ENCODE measurements at regions not wholly inside any gene's neighbourhood (a gene's known extent, or its start where the extent isn't known, plus 50 kb on each side); places are given as distances from the start of the nearest gene placed in this dataset.

DNA sequence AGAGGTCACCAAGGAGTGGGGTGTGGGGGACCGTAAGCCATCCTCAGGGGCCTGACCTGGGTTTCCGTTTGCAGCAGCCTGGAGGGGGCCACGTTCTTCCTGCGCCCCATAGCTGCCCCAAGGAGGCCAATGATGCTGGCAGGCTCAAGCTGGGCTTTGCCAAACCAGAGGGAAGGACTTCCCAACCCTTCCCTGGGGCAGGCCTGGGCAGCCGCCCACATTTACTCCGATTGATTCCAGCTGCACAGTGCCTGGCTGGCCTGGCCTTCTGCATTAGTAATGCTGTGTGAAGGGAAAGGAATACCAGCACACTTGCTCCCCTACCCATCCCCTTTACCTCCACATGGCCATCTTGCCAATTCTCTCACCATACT is 360.6 kb upstream of the SLC14A2 start (continued):
- TF ChIP-seq ZNF654 (tag by site-specific recombination; IDR thresholded peaks at IDR 0.05; ENCODE audit: low read depth) (no peak), SETDB1 (IDR thresholded peaks at IDR 0.05; ENCODE audit: insufficient read length, low read length) (no peak), ZNF114 (tag by site-specific recombination; IDR thresholded peaks at IDR 0.05) (no peak)
- TF ChIP-seq, protein P1, sequence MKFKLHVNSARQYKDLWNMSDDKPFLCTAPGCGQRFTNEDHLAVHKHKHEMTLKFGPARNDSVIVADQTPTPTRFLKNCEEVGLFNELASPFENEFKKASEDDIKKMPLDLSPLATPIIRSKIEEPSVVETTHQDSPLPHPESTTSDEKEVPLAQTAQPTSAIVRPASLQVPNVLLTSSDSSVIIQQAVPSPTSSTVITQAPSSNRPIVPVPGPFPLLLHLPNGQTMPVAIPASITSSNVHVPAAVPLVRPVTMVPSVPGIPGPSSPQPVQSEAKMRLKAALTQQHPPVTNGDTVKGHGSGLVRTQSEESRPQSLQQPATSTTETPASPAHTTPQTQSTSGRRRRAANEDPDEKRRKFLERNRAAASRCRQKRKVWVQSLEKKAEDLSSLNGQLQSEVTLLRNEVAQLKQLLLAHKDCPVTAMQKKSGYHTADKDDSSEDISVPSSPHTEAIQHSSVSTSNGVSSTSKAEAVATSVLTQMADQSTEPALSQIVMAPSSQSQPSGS (tag by site-specific recombination; IDR thresholded peaks at IDR 0.05; ENCODE audit: low read depth): no peak

DNA sequence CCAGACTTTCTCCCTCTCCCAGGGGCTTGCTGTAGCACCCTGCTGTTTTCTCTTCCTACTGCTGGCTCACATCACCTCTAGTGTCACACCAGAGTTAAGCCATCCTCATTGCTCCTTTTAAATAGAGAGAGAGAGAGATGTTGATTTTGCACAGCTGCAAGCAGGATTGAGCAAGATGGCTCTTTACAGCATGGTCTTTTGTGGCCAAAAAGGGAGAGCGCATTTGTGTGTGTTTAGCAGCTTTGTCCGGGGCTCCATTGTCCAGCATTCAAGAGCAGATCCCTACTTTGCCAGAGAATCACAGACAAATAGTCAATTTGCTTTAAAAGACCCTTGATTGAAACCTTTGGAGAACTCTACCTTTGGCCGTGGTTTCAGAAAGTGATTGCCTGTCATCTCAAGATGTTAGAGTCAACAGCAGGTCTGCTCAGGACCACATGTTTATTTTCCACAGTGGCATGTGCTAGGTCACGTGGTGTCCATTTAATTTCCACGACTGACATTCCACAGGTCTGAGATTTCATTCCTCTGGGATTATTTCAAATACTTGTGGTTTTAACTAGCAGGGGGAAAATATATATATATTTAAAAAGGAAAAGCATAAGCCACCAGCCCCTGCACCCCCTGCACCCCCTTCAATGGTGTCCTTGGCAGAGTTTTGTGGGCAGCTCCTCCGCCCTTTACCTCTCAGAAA is 359.9 kb upstream of the SLC14A2 start:
- no peak for TF ChIP-seq ZNF561 (tag by site-specific recombination; IDR thresholded peaks at IDR 0.05; ENCODE audit: borderline replicate concordance)
- no peak for TF ChIP-seq KLF16 (tag by site-specific recombination; IDR thresholded peaks at IDR 0.05)
- TF ChIP-seq ZNF560 (tag by site-specific recombination; IDR thresholded peaks at IDR 0.05; ENCODE audit: borderline replicate concordance): no peak
- TF ChIP-seq ZNF138 (tag by site-specific recombination; IDR thresholded peaks at IDR 0.05; ENCODE audit: borderline replicate concordance): no peak
- TF ChIP-seq ZNF248 (tag by site-specific recombination; IDR thresholded peaks at IDR 0.05): no peak
- TF ChIP-seq ZNF341 (tag by site-specific recombination; IDR thresholded peaks at IDR 0.05; ENCODE audit: low read depth): no peak
- TF ChIP-seq, protein P2, sequence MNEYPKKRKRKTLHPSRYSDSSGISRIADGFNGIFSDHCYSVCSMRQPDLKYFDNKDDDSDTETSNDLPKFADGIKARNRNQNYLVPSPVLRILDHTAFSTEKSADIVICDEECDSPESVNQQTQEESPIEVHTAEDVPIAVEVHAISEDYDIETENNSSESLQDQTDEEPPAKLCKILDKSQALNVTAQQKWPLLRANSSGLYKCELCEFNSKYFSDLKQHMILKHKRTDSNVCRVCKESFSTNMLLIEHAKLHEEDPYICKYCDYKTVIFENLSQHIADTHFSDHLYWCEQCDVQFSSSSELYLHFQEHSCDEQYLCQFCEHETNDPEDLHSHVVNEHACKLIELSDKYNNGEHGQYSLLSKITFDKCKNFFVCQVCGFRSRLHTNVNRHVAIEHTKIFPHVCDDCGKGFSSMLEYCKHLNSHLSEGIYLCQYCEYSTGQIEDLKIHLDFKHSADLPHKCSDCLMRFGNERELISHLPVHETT (tag by site-specific recombination; IDR thresholded peaks at IDR 0.05): no peak
- no peaks in the 10 kb centered on the region for H3K9me3 ChIP-seq (ENCODE audit: control insufficient read depth, insufficient read depth, low read depth, low read length)
- no peak overlapping the region for H3K4me3 ChIP-seq (ENCODE audit: low read depth, low read length)
- H3K27ac ChIP-seq (ENCODE audit: extremely low read depth, low read depth, low read length): no peak overlapping the region
- ChIA-PET POLR2A (no interaction called here), CTCF (no interaction called here)
- H3K36me3 ChIP-seq (ENCODE audit: control insufficient read depth in 2 of 2, insufficient read depth in 1 of 2, low read length in 2 of 2): no peaks in the 10 kb centered on the region
- H3K4me1 ChIP-seq (ENCODE audit: control insufficient read depth, insufficient read depth, low read length): no peaks in the 10 kb centered on the region

DNA sequence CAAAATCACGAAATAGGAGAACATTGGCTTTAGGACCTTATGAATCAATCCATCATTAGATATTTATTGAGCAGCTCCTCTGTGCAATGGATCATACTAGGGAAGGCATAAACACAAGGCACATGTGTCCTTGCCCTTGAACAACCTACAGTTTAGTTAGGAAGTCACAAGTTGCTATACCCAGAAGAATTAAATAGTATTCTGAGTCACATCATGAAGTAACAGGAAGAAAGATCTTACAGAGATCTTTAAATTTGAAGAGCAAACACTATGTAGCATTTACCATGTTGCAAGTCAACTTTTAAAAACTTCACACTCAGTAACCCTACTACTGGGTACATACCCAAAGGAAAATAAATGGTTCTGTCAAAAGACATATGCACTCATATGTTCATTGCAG is 355.2 kb upstream of the SLC14A2 start:
- POLR2A ChIA-PET: no interaction called here
- H3K4me3 ChIP-seq (ENCODE audit: low read depth, low read length): no peak overlapping the region
- CTCF ChIA-PET: no interaction called here
- TF ChIP-seq KLF8 (tag by site-specific recombination; IDR thresholded peaks at IDR 0.05) (no peak), TRIM28 (IDR thresholded peaks at IDR 0.05; ENCODE audit: borderline replicate concordance, low read length) (no peak), ZFP3 (tag by site-specific recombination; IDR thresholded peaks at IDR 0.05; ENCODE audit: low read depth) (no peak), YY1 (tag by site-specific recombination; IDR thresholded peaks at IDR 0.05) (no peak), ZNF473 (tag by site-specific recombination; IDR thresholded peaks at IDR 0.05) (no peak), ZBTB8A (tag by site-specific recombination; IDR thresholded peaks at IDR 0.05) (no peak), ZNF843 (tag by site-specific recombination; IDR thresholded peaks at IDR 0.05) (no peak), ZXDB (tag by site-specific recombination; IDR thresholded peaks at IDR 0.05) (no peak), SP7 (tag by site-specific recombination; IDR thresholded peaks at IDR 0.05) (no peak), ZNF16 (tag by site-specific recombination; IDR thresholded peaks at IDR 0.05; ENCODE audit: low read depth) (no peak), ZNF292 (tag by site-specific recombination; IDR thresholded peaks at IDR 0.05; ENCODE audit: borderline replicate concordance, low read depth) (no peak), WT1 (tag by site-specific recombination; IDR thresholded peaks at IDR 0.05) (no peak), SETDB1 (IDR thresholded peaks at IDR 0.05; ENCODE audit: insufficient read length, low read length) (no peak)
- TF ChIP-seq, protein P3, sequence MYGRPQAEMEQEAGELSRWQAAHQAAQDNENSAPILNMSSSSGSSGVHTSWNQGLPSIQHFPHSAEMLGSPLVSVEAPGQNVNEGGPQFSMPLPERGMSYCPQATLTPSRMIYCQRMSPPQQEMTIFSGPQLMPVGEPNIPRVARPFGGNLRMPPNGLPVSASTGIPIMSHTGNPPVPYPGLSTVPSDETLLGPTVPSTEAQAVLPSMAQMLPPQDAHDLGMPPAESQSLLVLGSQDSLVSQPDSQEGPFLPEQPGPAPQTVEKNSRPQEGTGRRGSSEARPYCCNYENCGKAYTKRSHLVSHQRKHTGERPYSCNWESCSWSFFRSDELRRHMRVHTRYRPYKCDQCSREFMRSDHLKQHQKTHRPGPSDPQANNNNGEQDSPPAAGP (tag by site-specific recombination; IDR thresholded peaks at IDR 0.05): no peak
- TF ChIP-seq, protein P4, sequence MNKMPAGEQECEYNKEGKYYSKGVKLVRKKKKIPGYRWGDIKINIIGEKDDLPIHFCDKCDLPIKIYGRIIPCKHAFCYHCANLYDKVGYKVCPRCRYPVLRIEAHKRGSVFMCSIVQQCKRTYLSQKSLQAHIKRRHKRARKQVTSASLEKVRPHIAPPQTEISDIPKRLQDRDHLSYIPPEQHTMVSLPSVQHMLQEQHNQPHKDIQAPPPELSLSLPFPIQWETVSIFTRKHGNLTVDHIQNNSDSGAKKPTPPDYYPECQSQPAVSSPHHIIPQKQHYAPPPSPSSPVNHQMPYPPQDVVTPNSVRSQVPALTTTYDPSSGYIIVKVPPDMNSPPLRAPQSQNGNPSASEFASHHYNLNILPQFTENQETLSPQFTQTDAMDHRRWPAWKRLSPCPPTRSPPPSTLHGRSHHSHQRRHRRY (tag by site-specific recombination; IDR thresholded peaks at IDR 0.05): no peak
- TF ChIP-seq, protein P5, sequence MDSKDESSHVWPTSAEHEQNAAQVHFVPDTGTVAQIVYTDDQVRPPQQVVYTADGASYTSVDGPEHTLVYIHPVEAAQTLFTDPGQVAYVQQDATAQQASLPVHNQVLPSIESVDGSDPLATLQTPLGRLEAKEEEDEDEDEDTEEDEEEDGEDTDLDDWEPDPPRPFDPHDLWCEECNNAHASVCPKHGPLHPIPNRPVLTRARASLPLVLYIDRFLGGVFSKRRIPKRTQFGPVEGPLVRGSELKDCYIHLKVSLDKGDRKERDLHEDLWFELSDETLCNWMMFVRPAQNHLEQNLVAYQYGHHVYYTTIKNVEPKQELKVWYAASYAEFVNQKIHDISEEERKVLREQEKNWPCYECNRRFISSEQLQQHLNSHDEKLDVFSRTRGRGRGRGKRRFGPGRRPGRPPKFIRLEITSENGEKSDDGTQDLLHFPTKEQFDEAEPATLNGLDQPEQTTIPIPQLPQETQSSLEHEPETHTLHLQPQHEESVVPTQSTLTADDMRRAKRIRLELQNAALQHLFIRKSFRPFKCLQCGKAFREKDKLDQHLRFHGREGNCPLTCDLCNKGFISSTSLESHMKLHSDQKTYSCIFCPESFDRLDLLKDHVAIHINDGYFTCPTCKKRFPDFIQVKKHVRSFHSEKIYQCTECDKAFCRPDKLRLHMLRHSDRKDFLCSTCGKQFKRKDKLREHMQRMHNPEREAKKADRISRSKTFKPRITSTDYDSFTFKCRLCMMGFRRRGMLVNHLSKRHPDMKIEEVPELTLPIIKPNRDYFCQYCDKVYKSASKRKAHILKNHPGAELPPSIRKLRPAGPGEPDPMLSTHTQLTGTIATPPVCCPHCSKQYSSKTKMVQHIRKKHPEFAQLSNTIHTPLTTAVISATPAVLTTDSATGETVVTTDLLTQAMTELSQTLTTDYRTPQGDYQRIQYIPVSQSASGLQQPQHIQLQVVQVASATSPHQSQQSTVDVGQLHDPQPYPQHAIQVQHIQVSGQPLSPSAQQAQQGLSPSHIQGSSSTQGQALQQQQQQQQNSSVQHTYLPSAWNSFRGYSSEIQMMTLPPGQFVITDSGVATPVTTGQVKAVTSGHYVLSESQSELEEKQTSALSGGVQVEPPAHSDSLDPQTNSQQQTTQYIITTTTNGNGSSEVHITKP (tag by site-specific recombination; IDR thresholded peaks at IDR 0.05): no peak

More for the DNA sequence above, 355.2 kb upstream of the SLC14A2 start:
- H3K27ac ChIP-seq (ENCODE audit: extremely low read depth, low read depth, low read length): no peak overlapping the region
- H3K36me3 ChIP-seq (ENCODE audit: control insufficient read depth in 2 of 2, insufficient read depth in 1 of 2, low read length in 2 of 2): no peaks in the 10 kb centered on the region
- no peaks in the 10 kb centered on the region for H3K4me1 ChIP-seq (ENCODE audit: control insufficient read depth, insufficient read depth, low read length)
- no peaks in the 10 kb centered on the region for H3K9me3 ChIP-seq (ENCODE audit: control insufficient read depth, insufficient read depth, low read depth, low read length)

Data from HEK293 (cell line).